ENCODE measurements at regions not wholly inside any gene's neighbourhood (a gene's known extent, or its start where the extent isn't known, plus 50 kb on each side); places are given as distances from the start of the nearest gene placed in this dataset.

- no peak for TF ChIP-seq CTCF (IDR thresholded peaks at IDR 0.05; ENCODE audit: control insufficient read depth, insufficient read depth, low read depth, low read length, missing control alignments)
- no peak for DNase-seq (ENCODE audit: low read depth)
- H3K4me3 ChIP-seq (ENCODE audit: control insufficient read depth, low read depth, low read length), result no peak overlapping the region
These were observed 1038.3 kb downstream of the KCNT2 start for GRCh38 chr1:195569934-195570333.

- no peak overlapping the region for H3K4me3 ChIP-seq (ENCODE audit: control insufficient read depth, low read depth, low read length)
- TF ChIP-seq CTCF (IDR thresholded peaks at IDR 0.05; ENCODE audit: control insufficient read depth, insufficient read depth, low read depth, low read length, missing control alignments), result no peak
- no peak for DNase-seq (ENCODE audit: low read depth)
These were observed 1039.9 kb downstream of the KCNT2 start for GRCh38 chr1:195568389-195568788.

- TF ChIP-seq CTCF (IDR thresholded peaks at IDR 0.05; ENCODE audit: control insufficient read depth, insufficient read depth, low read depth, low read length, missing control alignments), result no peak
- no peak for DNase-seq (ENCODE audit: low read depth)
- H3K4me3 ChIP-seq (ENCODE audit: control insufficient read depth, low read depth, low read length), result no peak overlapping the region
These were observed 1046.2 kb downstream of the KCNT2 start for GRCh38 chr1:195562074-195562473.

- no peak for DNase-seq (ENCODE audit: low read depth)
- no peak for TF ChIP-seq CTCF (IDR thresholded peaks at IDR 0.05; ENCODE audit: control insufficient read depth, insufficient read depth, low read depth, low read length, missing control alignments)
These were observed 1058.0 kb downstream of the KCNT2 start for GRCh38 chr1:195550071-195550862.

GRCh38 chr1:195530961-195531360, 1077.3 kb downstream of the KCNT2 start:
- no peak for DNase-seq (ENCODE audit: low read depth)

More at GRCh38 chr1:195550071-195550862, 1058.0 kb downstream of the KCNT2 start:
- no peak overlapping the region for H3K4me3 ChIP-seq (ENCODE audit: control insufficient read depth, low read depth, low read length)

GRCh38 chr1:195529881-195530280, 1078.4 kb downstream of the KCNT2 start:
- no peak for TF ChIP-seq CTCF (IDR thresholded peaks at IDR 0.05; ENCODE audit: control insufficient read depth, insufficient read depth, low read depth, low read length, missing control alignments)
- H3K4me3 ChIP-seq (ENCODE audit: control insufficient read depth, low read depth, low read length), result no peak overlapping the region

More at GRCh38 chr1:195530961-195531360, 1077.3 kb downstream of the KCNT2 start:
- H3K4me3 ChIP-seq (ENCODE audit: control insufficient read depth, low read depth, low read length), result no peak overlapping the region
- TF ChIP-seq CTCF (IDR thresholded peaks at IDR 0.05; ENCODE audit: control insufficient read depth, insufficient read depth, low read depth, low read length, missing control alignments), result no peak

More at GRCh38 chr1:195529881-195530280, 1078.4 kb downstream of the KCNT2 start:
- DNase-seq (ENCODE audit: low read depth), result no peak

Data from AG09309 (cell line).